ENCODE measurements at regions not wholly inside any gene's neighbourhood (a gene's known extent, or its start where the extent isn't known, plus 50 kb on each side); places are given as distances from the start of the nearest gene placed in this dataset.

DNA sequence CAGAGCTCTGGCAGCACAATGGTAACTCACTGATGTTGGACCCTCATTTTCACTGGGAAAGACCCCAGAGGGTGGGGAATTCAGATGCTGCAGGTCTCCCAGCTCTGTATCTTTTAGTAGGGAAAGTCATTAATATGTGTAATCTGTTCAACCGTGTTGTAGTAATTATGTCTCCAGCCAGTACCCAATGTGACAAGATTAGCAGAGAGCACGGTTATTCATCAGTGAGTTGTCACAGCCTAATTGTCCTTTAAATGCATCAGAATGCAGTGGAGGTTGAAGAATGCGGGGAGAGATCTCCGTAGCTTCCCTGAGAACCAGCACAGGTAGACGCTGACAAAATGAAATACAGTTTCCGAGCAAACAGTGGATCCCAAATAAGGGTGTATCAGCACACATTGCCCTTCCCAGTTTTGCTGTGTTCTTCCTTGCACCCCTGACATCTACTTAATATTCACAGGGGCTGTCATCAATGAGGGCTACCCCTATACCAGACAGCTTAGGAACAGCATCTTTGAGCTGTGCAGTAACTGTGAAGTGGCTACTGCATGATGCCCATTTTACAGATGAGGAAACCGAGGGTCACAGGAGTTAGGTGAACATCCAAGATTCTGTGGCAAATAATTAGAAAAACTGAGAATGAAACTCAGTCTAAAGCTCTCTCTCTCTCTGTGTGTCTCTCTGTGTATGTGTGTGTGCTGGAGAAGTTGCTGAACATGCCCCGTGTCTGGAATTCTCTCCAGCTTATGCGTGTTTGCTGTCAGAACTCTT is 430.4 kb upstream of the HS6ST1 start:
- H2AFZ ChIP-seq (ENCODE audit: low read depth, low read length): no peak overlapping the region

GRCh38 chr2:128750328-128751165 is 431.9 kb upstream of the HS6ST1 start:
- no peak overlapping the region for H3K4me3 ChIP-seq (ENCODE audit: low read length)
- H3K79me2 ChIP-seq (ENCODE audit: low read length): no peaks in the 10 kb centered on the region
- H3K27ac ChIP-seq (ENCODE audit: low read length): no peak overlapping the region
- no peak for TF ChIP-seq EZH2phosphoT487 (IDR thresholded peaks at IDR 0.05; ENCODE audit: low read depth)
- TF ChIP-seq, protein P1, sequence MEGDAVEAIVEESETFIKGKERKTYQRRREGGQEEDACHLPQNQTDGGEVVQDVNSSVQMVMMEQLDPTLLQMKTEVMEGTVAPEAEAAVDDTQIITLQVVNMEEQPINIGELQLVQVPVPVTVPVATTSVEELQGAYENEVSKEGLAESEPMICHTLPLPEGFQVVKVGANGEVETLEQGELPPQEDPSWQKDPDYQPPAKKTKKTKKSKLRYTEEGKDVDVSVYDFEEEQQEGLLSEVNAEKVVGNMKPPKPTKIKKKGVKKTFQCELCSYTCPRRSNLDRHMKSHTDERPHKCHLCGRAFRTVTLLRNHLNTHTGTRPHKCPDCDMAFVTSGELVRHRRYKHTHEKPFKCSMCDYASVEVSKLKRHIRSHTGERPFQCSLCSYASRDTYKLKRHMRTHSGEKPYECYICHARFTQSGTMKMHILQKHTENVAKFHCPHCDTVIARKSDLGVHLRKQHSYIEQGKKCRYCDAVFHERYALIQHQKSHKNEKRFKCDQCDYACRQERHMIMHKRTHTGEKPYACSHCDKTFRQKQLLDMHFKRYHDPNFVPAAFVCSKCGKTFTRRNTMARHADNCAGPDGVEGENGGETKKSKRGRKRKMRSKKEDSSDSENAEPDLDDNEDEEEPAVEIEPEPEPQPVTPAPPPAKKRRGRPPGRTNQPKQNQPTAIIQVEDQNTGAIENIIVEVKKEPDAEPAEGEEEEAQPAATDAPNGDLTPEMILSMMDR (IDR thresholded peaks at IDR 0.05; ENCODE audit: low read depth, low read length): no peak
- no peaks in the 10 kb centered on the region for H4K20me1 ChIP-seq (ENCODE audit: insufficient read depth, low read length)
- no peak overlapping the region for H3K9ac ChIP-seq (ENCODE audit: low read length)
- no peaks in the 10 kb centered on the region for H3K9me3 ChIP-seq (ENCODE audit: insufficient read depth, low read length)
- H3K36me3 ChIP-seq (replicated peaks; ENCODE audit: low read depth, low read length): no peaks in the 10 kb centered on the region
- no peak overlapping the region for H3K4me2 ChIP-seq (ENCODE audit: low read length)
- H3K27me3 ChIP-seq (ENCODE audit: low read depth, low read length): peaks cover 5% of the 10 kb centered on the region; the same call in 1 of the 2 replicates
- H2AFZ ChIP-seq (ENCODE audit: low read depth, low read length): no peak overlapping the region
- H3K4me1 ChIP-seq (ENCODE audit: low read length): no peaks in the 10 kb centered on the region

More for the DNA sequence above, 430.4 kb upstream of the HS6ST1 start:
- Histone ChIP-seq H3K9me3 (ENCODE audit: insufficient read depth, low read length) (no peaks in the 10 kb centered on the region), H3K36me3 (replicated peaks; ENCODE audit: low read depth, low read length) (no peaks in the 10 kb centered on the region), H3K27me3 (ENCODE audit: low read depth, low read length) (peaks cover 5% of the 10 kb centered on the region; the same call in 1 of the 2 replicates), H4K20me1 (ENCODE audit: insufficient read depth, low read length) (no peaks in the 10 kb centered on the region), H3K9ac (ENCODE audit: low read length) (no peak overlapping the region), H3K79me2 (ENCODE audit: low read length) (no peaks in the 10 kb centered on the region), H3K4me2 (ENCODE audit: low read length) (no peak overlapping the region), H3K4me1 (ENCODE audit: low read length) (no peaks in the 10 kb centered on the region), H3K4me3 (ENCODE audit: low read length) (no peak overlapping the region), H3K27ac (ENCODE audit: low read length) (no peak overlapping the region)
- TF ChIP-seq EZH2phosphoT487 (IDR thresholded peaks at IDR 0.05; ENCODE audit: low read depth): no peak

DNA sequence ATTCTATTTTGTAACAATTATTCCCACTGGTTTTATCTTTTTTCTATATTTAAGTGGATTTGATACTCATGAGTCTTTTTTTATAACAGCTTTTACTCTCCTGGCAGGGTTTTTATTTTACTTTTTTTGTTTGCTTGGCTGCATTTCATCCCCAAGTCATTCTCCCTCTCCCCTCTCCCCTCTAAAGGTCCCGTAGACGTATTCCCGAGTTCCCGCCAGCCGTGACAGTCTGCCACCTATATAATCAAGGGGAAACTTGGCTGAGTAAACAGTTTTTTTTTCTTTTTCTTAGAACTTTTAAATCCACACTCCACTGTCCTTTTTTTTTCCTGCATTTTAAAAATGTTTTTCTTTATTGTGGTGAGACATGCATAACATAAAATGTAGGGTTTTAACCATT is 433.1 kb upstream of the HS6ST1 start:
- Histone ChIP-seq H3K27me3 (ENCODE audit: low read depth, low read length) (peaks cover 5% of the 10 kb centered on the region; the same call in 1 of the 2 replicates), H4K20me1 (ENCODE audit: insufficient read depth, low read length) (no peaks in the 10 kb centered on the region), H3K79me2 (ENCODE audit: low read length) (no peaks in the 10 kb centered on the region), H2AFZ (ENCODE audit: low read depth, low read length) (no peak overlapping the region), H3K36me3 (replicated peaks; ENCODE audit: low read depth, low read length) (no peaks in the 10 kb centered on the region), H3K4me3 (ENCODE audit: low read length) (no peak overlapping the region), H3K9me3 (ENCODE audit: insufficient read depth, low read length) (no peaks in the 10 kb centered on the region), H3K27ac (ENCODE audit: low read length) (no peak overlapping the region), H3K4me1 (ENCODE audit: low read length) (no peaks in the 10 kb centered on the region), H3K9ac (ENCODE audit: low read length) (no peak overlapping the region), H3K4me2 (ENCODE audit: low read length) (no peak overlapping the region)
- TF ChIP-seq EZH2phosphoT487 (IDR thresholded peaks at IDR 0.05; ENCODE audit: low read depth): no peak
- TF ChIP-seq, protein P1 (IDR thresholded peaks at IDR 0.05; ENCODE audit: low read depth, low read length): no peak

- H2AFZ ChIP-seq (ENCODE audit: low read depth, low read length): no peak overlapping the region
- no peak overlapping the region for H3K27ac ChIP-seq (ENCODE audit: low read length)
- no peaks in the 10 kb centered on the region for H3K36me3 ChIP-seq (replicated peaks; ENCODE audit: low read depth, low read length)
- H3K4me3 ChIP-seq (ENCODE audit: low read length): no peak overlapping the region
- no peaks in the 10 kb centered on the region for H3K4me1 ChIP-seq (ENCODE audit: low read length)
- no peak overlapping the region for H3K9ac ChIP-seq (ENCODE audit: low read length)
- peaks cover 5% of the 10 kb centered on the region for H3K27me3 ChIP-seq (ENCODE audit: low read depth, low read length)
- no peak overlapping the region for H3K4me2 ChIP-seq (ENCODE audit: low read length)
- H3K79me2 ChIP-seq (ENCODE audit: low read length): no peaks in the 10 kb centered on the region
- no peaks in the 10 kb centered on the region for H4K20me1 ChIP-seq (ENCODE audit: insufficient read depth, low read length)
- H3K9me3 ChIP-seq (ENCODE audit: insufficient read depth, low read length): no peaks in the 10 kb centered on the region
- TF ChIP-seq, protein P1 (IDR thresholded peaks at IDR 0.05; ENCODE audit: low read depth, low read length): no peak
- no peak for TF ChIP-seq EZH2phosphoT487 (IDR thresholded peaks at IDR 0.05; ENCODE audit: low read depth)
These were observed 434.1 kb upstream of the HS6ST1 start for GRCh38 chr2:128752691-128753263.
